HFFc6 (cell line): ENCODE measurements at regions not wholly inside any gene's neighbourhood (a gene's known extent, or its start where the extent isn't known, plus 50 kb on each side); places are given as distances from the start of the nearest gene placed in this dataset.

ENCODE experiments used
- DNase-seq: peaks from one replicate; pipeline ENCODE4 v3.0.0-alpha.2; 2018
- H3K27ac Mint-ChIP-seq: 2 replicates; pipeline ENCODE4 v1.8.0; 2020; ENCODE audit warnings: mild to moderate bottlenecking, mixed read lengths
- H3K27me3 Mint-ChIP-seq: 2 replicates; pipeline ENCODE4 v1.8.0; 2021; ENCODE audit warnings: mild to moderate bottlenecking, moderate library complexity, mixed read lengths; ENCODE audit not compliant: insufficient read depth
- H3K36me3 Mint-ChIP-seq: 2 replicates; pipeline ENCODE4 v1.8.0; 2021; ENCODE audit warnings: low read depth, mixed read lengths
- H3K4me1 Mint-ChIP-seq: 2 replicates; pipeline ENCODE4 v1.8.0; 2020; ENCODE audit warnings: low read depth, mixed read lengths
- H3K4me3 Mint-ChIP-seq: 2 replicates; pipeline ENCODE4 v1.8.0; 2020; ENCODE audit warnings: mild to moderate bottlenecking, moderate library complexity, mixed read lengths
- H3K9me3 Mint-ChIP-seq: 2 replicates; pipeline ENCODE4 v1.8.0; 2020; ENCODE audit warnings: mild to moderate bottlenecking, mixed read lengths
- CTCF ChIP-seq: fragments of 200-600 bp; sonication (generic); IDR thresholded peaks from 2 replicates; pipeline ENCODE4 v1.5.0; 2021; ENCODE audit warnings: antibody characterized with exemption, mild to moderate bottlenecking

GRCh38 chr9:18229992-18230676 lies 243.8 kb upstream of the ADAMTSL1 start:
- TF ChIP-seq CTCF = peak; percentile 38; the same call in 1 of the 2 replicates

GRCh38 chr9:18233311-18233710 lies 240.6 kb upstream of the ADAMTSL1 start:
- no peak for TF ChIP-seq CTCF
- H3K36me3 Mint-ChIP-seq = no peaks in the 10 kb centered on the region
- peaks cover 12% of the 10 kb centered on the region for H3K4me1 Mint-ChIP-seq
- H3K4me3 Mint-ChIP-seq = no peak overlapping the region
- H3K27me3 Mint-ChIP-seq = peaks cover 7% of the 10 kb centered on the region
- no peaks in the 10 kb centered on the region for H3K9me3 Mint-ChIP-seq
- no peak for DNase-seq
- no peak overlapping the region for H3K27ac Mint-ChIP-seq

More at GRCh38 chr9:18229992-18230676, 243.8 kb upstream of the ADAMTSL1 start:
- Mint-ChIP-seq H3K4me3 (no peak overlapping the region), H3K27me3 (peaks cover 9% of the 10 kb centered on the region), H3K36me3 (no peaks in the 10 kb centered on the region), H3K9me3 (no peaks in the 10 kb centered on the region), H3K27ac (no peak overlapping the region), H3K4me1 (no peaks in the 10 kb centered on the region)
- DNase-seq = no peak

GRCh38 chr9:18233776-18234445 lies 240.0 kb upstream of the ADAMTSL1 start:
- no peak overlapping the region for H3K27ac Mint-ChIP-seq
- H3K36me3 Mint-ChIP-seq = no peaks in the 10 kb centered on the region
- H3K9me3 Mint-ChIP-seq = no peaks in the 10 kb centered on the region
- no peak for TF ChIP-seq CTCF
- no peak for DNase-seq
- no peak overlapping the region for H3K4me3 Mint-ChIP-seq
- H3K27me3 Mint-ChIP-seq = peaks cover 7% of the 10 kb centered on the region
- H3K4me1 Mint-ChIP-seq = peaks cover 18% of the 10 kb centered on the region

GRCh38 chr9:18235181-18235908 lies 238.6 kb upstream of the ADAMTSL1 start:
- Mint-ChIP-seq H3K27ac (no peak overlapping the region), H3K4me1 (peaks cover 33% of the 10 kb centered on the region), H3K9me3 (no peaks in the 10 kb centered on the region), H3K36me3 (no peaks in the 10 kb centered on the region), H3K27me3 (peaks cover 7% of the 10 kb centered on the region), H3K4me3 (no peak overlapping the region)
- DNase-seq = no peak
- TF ChIP-seq CTCF = no peak

- no peak for DNase-seq
- H3K36me3 Mint-ChIP-seq = no peaks in the 10 kb centered on the region
- H3K4me3 Mint-ChIP-seq = no peak overlapping the region
- H3K9me3 Mint-ChIP-seq = no peaks in the 10 kb centered on the region
- H3K27ac Mint-ChIP-seq = no peak overlapping the region
- peaks cover 35% of the 10 kb centered on the region for H3K4me1 Mint-ChIP-seq
- H3K27me3 Mint-ChIP-seq = peaks cover 7% of the 10 kb centered on the region
- no peak for TF ChIP-seq CTCF
Observed at GRCh38 chr9:18236336-18236735, 237.6 kb upstream of the ADAMTSL1 start.
